Mammary epithelial cell (primary cell): ENCODE measurements at regions not wholly inside any gene's neighbourhood (a gene's known extent, or its start where the extent isn't known, plus 50 kb on each side); places are given as distances from the start of the nearest gene placed in this dataset.

Experiments
- CTCF ChIP-seq, 2 donors: IDR thresholded peaks in 1 of 2; conservative IDR thresholded peaks in 1 of 2; 2 replicates each; pipeline ENCODE4 v1.5.1; 2011 to 2012; ENCODE audit warnings: inconsistent platforms in 2 of 2, low read length in 2 of 2, mild to moderate bottlenecking in 2 of 2, control low read depth in 1 of 2, low read depth in 1 of 2; ENCODE audit not compliant: insufficient read depth in 1 of 2; ENCODE audit errors: extremely low read depth in 1 of 2
- EZH2 ChIP-seq: IDR thresholded peaks from 2 replicates; pipeline ENCODE4 v1.6.1; 2012; ENCODE audit warnings: low read length, inconsistent platforms, borderline replicate concordance

DNA sequence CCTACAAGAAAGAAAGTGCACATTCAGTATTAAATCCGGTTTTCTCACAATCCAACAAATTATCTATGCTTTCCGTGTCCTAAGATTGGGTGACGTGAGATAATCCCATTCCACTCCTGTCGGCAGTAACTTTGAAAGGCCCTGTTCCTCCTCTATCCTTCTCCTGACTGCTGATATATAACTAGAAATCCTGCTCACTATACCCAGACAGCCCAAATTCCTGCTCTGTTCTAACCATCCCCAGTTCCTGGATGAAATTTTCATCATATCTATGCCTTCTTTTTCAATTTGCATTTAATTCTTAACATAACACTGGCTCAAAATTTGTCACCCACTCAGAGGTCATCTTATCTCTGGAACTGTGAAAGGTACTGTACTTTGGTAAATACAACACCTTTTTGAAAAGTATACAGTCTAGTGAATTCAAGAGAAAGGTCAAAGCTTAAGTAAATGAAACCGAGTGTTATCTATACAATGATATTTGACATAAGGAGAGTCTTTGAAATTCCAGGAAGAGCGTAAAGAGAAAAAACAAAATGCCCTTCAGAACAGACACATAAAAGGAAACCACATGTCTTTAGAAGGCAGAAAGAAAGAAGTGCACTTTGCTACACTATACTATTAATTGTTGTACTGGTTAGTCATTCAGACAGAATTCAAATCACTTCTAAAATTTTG is 200.5 kb upstream of the NEGR1 start:
- TF ChIP-seq CTCF (conservative IDR thresholded peaks at IDR 0.05 in 1 of 2, IDR thresholded peaks at IDR 0.05 in 1 of 2; ENCODE audit: extremely low read depth in 1 of 2, insufficient read depth in 1 of 2, low read depth in 1 of 2, low read length in 2 of 2), result no peak
- TF ChIP-seq EZH2, result no peak
